WTC11 (cell line): ENCODE measurements at regions not wholly inside any gene's neighbourhood (a gene's known extent, or its start where the extent isn't known, plus 50 kb on each side); places are given as distances from the start of the nearest gene placed in this dataset.

Experiments used
- AFF4 ChIP-seq: sonication (generic); formaldehyde crosslinking; IDR thresholded peaks from 2 replicates; pipeline ENCODE4 v1.8.1; 2023; ENCODE audit warnings: mild to moderate bottlenecking, missing genetic modification reagents, borderline replicate concordance
- AR ChIP-seq: fragments of 250-450 bp; sonication (Bioruptor Pico); IDR thresholded peaks from 2 replicates; pipeline ENCODE4 v1.9.0; 2021; ENCODE audit warnings: mild to moderate bottlenecking
- ATF2 ChIP-seq: sonication (generic); formaldehyde crosslinking; IDR thresholded peaks from 2 replicates; pipeline ENCODE4 v1.8.1; 2022; ENCODE audit warnings: low read depth, missing genetic modification reagents, borderline replicate concordance
- ATF3 ChIP-seq: sonication (generic); formaldehyde crosslinking; conservative IDR thresholded peaks from 2 replicates; pipeline ENCODE4 v1.8.1; 2022; ENCODE audit warnings: mild to moderate bottlenecking, missing genetic modification reagents
- CTCF ChIP-seq: fragments of 200-600 bp; IDR thresholded peaks from 2 replicates; pipeline ENCODE4 v1.8.0; 2022; ENCODE audit warnings: antibody characterized with exemption
- E2F5 ChIP-seq: sonication (generic); formaldehyde crosslinking; IDR thresholded peaks from 2 replicates; pipeline ENCODE4 v1.8.1; 2022; ENCODE audit warnings: mild to moderate bottlenecking, moderate library complexity, missing genetic modification reagents
- ETV6 ChIP-seq: sonication (generic); formaldehyde crosslinking; IDR thresholded peaks from 2 replicates; pipeline ENCODE4 v1.8.1; 2022; ENCODE audit warnings: mild to moderate bottlenecking, missing genetic modification reagents
- HMGXB4 ChIP-seq: sonication (generic); formaldehyde crosslinking; IDR thresholded peaks from 2 replicates; pipeline ENCODE4 v1.8.1; 2023; ENCODE audit warnings: mild to moderate bottlenecking, moderate library complexity, missing genetic modification reagents
- TEAD1 ChIP-seq: sonication (generic); formaldehyde crosslinking; IDR thresholded peaks from 2 replicates; pipeline ENCODE4 v1.8.0; 2022; ENCODE audit warnings: mild to moderate bottlenecking, missing genetic modification reagents
- ZNF671 ChIP-seq: fragments of 250-450 bp; sonication (Bioruptor Pico); IDR thresholded peaks from 2 replicates; pipeline ENCODE4 v1.8.0; 2021; ENCODE audit warnings: mild to moderate bottlenecking
- ZSCAN18 ChIP-seq: fragments of 250-450 bp; sonication (Bioruptor Pico); IDR thresholded peaks from 2 replicates; pipeline ENCODE4 v2.1.2; 2022; ENCODE audit warnings: mild to moderate bottlenecking, moderate library complexity

GRCh38 chr7:17171427-17171826, 127.0 kb upstream of the AHR start (continued):
- TF ChIP-seq AR (no peak), ZNF671 (CRISPR knock-in tag) (no peak), ZSCAN18 (CRISPR knock-in tag) (no peak), E2F5 (CRISPR knock-in tag) (no peak), ATF2 (CRISPR knock-in tag) (no peak), TEAD1 (no peak), ETV6 (CRISPR knock-in tag) (no peak), ATF3 (CRISPR knock-in tag) (no peak), CTCF (no peak), AFF4 (CRISPR knock-in tag) (no peak), HMGXB4 (CRISPR knock-in tag) (no peak)
